ENCODE measurements at regions not wholly inside any gene's neighbourhood (a gene's known extent, or its start where the extent isn't known, plus 50 kb on each side); places are given as distances from the start of the nearest gene placed in this dataset.

GRCh38 chr1:96464066-96464465 is 257.5 kb upstream of the PTBP2 start:
- no peaks in the 10 kb centered on the region for H4K20me1 ChIP-seq (ENCODE audit: low read depth, low read length)
- no peaks in the 10 kb centered on the region for H3K9me2 ChIP-seq (replicated peaks; ENCODE audit: insufficient read depth, low read length)
- no peak overlapping the region for H3K4me3 ChIP-seq (ENCODE audit: insufficient read depth, low read length, poor library complexity, severe bottlenecking)
- no peaks in the 10 kb centered on the region for H3K27me3 ChIP-seq (ENCODE audit: low read length)
- TF ChIP-seq CTCF (IDR thresholded peaks at IDR 0.05; ENCODE audit: insufficient read depth, low read length, poor library complexity, severe bottlenecking) (no peak), EZH2phosphoT487 (conservative IDR thresholded peaks at IDR 0.05; ENCODE audit: low read length) (no peak)
- no peak overlapping the region for H3K4me2 ChIP-seq (ENCODE audit: low read depth, low read length, poor library complexity, severe bottlenecking)
- no peaks in the 10 kb centered on the region for H3K9me3 ChIP-seq (ENCODE audit: insufficient read depth, low read length)
- H3K9ac ChIP-seq (ENCODE audit: low read length): no peak overlapping the region
- H3K79me2 ChIP-seq (ENCODE audit: insufficient read depth, low read length): no peaks in the 10 kb centered on the region
- no peaks in the 10 kb centered on the region for H3K36me3 ChIP-seq (ENCODE audit: low read length)
- no peak overlapping the region for H2AFZ ChIP-seq (ENCODE audit: low read depth, low read length, severe bottlenecking)
- no peak overlapping the region for H3K27ac ChIP-seq (ENCODE audit: low read depth, low read length)
- H3F3A ChIP-seq (ENCODE audit: insufficient read depth): no peaks in the 10 kb centered on the region

- no peaks in the 10 kb centered on the region for H3F3A ChIP-seq (ENCODE audit: insufficient read depth)
- H2AFZ ChIP-seq (ENCODE audit: low read depth, low read length, severe bottlenecking): no peak overlapping the region
- H3K9ac ChIP-seq (ENCODE audit: low read length): no peak overlapping the region
- no peak overlapping the region for H3K4me3 ChIP-seq (ENCODE audit: insufficient read depth, low read length, poor library complexity, severe bottlenecking)
- no peak overlapping the region for H3K27ac ChIP-seq (ENCODE audit: low read depth, low read length)
- no peaks in the 10 kb centered on the region for H3K36me3 ChIP-seq (ENCODE audit: low read length)
- no peak for TF ChIP-seq CTCF (IDR thresholded peaks at IDR 0.05; ENCODE audit: insufficient read depth, low read length, poor library complexity, severe bottlenecking)
- TF ChIP-seq EZH2phosphoT487 (conservative IDR thresholded peaks at IDR 0.05; ENCODE audit: low read length): no peak
- no peaks in the 10 kb centered on the region for H4K20me1 ChIP-seq (ENCODE audit: low read depth, low read length)
- H3K9me2 ChIP-seq (replicated peaks; ENCODE audit: insufficient read depth, low read length): no peaks in the 10 kb centered on the region
- H3K4me2 ChIP-seq (ENCODE audit: low read depth, low read length, poor library complexity, severe bottlenecking): no peak overlapping the region
- H3K27me3 ChIP-seq (ENCODE audit: low read length): no peaks in the 10 kb centered on the region
- H3K79me2 ChIP-seq (ENCODE audit: insufficient read depth, low read length): no peaks in the 10 kb centered on the region
- no peaks in the 10 kb centered on the region for H3K9me3 ChIP-seq (ENCODE audit: insufficient read depth, low read length)
Observed at GRCh38 chr1:96464522-96464921, 257.1 kb upstream of the PTBP2 start.

GRCh38 chr1:96464991-96465390 is 256.6 kb upstream of the PTBP2 start:
- no peak overlapping the region for H3K4me3 ChIP-seq (ENCODE audit: insufficient read depth, low read length, poor library complexity, severe bottlenecking)
- H3K79me2 ChIP-seq (ENCODE audit: insufficient read depth, low read length): no peaks in the 10 kb centered on the region
- no peaks in the 10 kb centered on the region for H3K9me2 ChIP-seq (replicated peaks; ENCODE audit: insufficient read depth, low read length)
- H3K27me3 ChIP-seq (ENCODE audit: low read length): no peaks in the 10 kb centered on the region
- no peaks in the 10 kb centered on the region for H4K20me1 ChIP-seq (ENCODE audit: low read depth, low read length)
- TF ChIP-seq EZH2phosphoT487 (conservative IDR thresholded peaks at IDR 0.05; ENCODE audit: low read length): no peak
- TF ChIP-seq CTCF (IDR thresholded peaks at IDR 0.05; ENCODE audit: insufficient read depth, low read length, poor library complexity, severe bottlenecking): no peak
- H2AFZ ChIP-seq (ENCODE audit: low read depth, low read length, severe bottlenecking): no peak overlapping the region
- no peak overlapping the region for H3K27ac ChIP-seq (ENCODE audit: low read depth, low read length)
- H3K4me2 ChIP-seq (ENCODE audit: low read depth, low read length, poor library complexity, severe bottlenecking): no peak overlapping the region
- no peak overlapping the region for H3K9ac ChIP-seq (ENCODE audit: low read length)
- no peaks in the 10 kb centered on the region for H3K9me3 ChIP-seq (ENCODE audit: insufficient read depth, low read length)
- no peaks in the 10 kb centered on the region for H3F3A ChIP-seq (ENCODE audit: insufficient read depth)
- H3K36me3 ChIP-seq (ENCODE audit: low read length): no peaks in the 10 kb centered on the region

GRCh38 chr1:96465441-96465840 is 256.1 kb upstream of the PTBP2 start:
- Histone ChIP-seq H3K36me3 (ENCODE audit: low read length) (no peaks in the 10 kb centered on the region), H3K27me3 (ENCODE audit: low read length) (no peaks in the 10 kb centered on the region), H3K27ac (ENCODE audit: low read depth, low read length) (no peak overlapping the region), H4K20me1 (ENCODE audit: low read depth, low read length) (no peaks in the 10 kb centered on the region), H3K9ac (ENCODE audit: low read length) (no peak overlapping the region), H2AFZ (ENCODE audit: low read depth, low read length, severe bottlenecking) (no peak overlapping the region), H3K9me2 (replicated peaks; ENCODE audit: insufficient read depth, low read length) (no peaks in the 10 kb centered on the region), H3K79me2 (ENCODE audit: insufficient read depth, low read length) (no peaks in the 10 kb centered on the region), H3K4me2 (ENCODE audit: low read depth, low read length, poor library complexity, severe bottlenecking) (no peak overlapping the region), H3F3A (ENCODE audit: insufficient read depth) (no peaks in the 10 kb centered on the region), H3K9me3 (ENCODE audit: insufficient read depth, low read length) (no peaks in the 10 kb centered on the region), H3K4me3 (ENCODE audit: insufficient read depth, low read length, poor library complexity, severe bottlenecking) (no peak overlapping the region)
- TF ChIP-seq CTCF (IDR thresholded peaks at IDR 0.05; ENCODE audit: insufficient read depth, low read length, poor library complexity, severe bottlenecking) (no peak), EZH2phosphoT487 (conservative IDR thresholded peaks at IDR 0.05; ENCODE audit: low read length) (no peak)
